ENCODE measurements at regions not wholly inside any gene's neighbourhood (a gene's known extent, or its start where the extent isn't known, plus 50 kb on each side); places are given as distances from the start of the nearest gene placed in this dataset.

DNA sequence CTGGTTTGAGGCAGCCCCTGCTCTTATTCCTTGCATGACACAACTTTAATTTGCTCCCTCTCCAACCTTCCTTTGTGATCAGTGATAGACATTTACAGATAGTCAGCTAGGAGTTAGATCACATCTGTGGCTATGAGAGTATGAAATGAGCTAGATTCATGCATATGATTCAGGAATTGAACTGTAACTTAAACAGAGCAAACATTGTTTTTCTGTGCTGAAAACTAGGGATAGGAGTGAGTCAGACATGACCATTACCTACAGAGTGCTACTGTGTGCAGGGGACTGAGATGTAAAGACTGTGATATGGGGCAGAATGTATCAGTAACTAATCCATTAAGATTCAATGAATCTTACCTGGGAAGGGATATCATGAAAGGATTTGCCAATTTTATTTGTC lies 279.4 kb upstream of the SPTLC3 start:
- TF ChIP-seq, protein P1, sequence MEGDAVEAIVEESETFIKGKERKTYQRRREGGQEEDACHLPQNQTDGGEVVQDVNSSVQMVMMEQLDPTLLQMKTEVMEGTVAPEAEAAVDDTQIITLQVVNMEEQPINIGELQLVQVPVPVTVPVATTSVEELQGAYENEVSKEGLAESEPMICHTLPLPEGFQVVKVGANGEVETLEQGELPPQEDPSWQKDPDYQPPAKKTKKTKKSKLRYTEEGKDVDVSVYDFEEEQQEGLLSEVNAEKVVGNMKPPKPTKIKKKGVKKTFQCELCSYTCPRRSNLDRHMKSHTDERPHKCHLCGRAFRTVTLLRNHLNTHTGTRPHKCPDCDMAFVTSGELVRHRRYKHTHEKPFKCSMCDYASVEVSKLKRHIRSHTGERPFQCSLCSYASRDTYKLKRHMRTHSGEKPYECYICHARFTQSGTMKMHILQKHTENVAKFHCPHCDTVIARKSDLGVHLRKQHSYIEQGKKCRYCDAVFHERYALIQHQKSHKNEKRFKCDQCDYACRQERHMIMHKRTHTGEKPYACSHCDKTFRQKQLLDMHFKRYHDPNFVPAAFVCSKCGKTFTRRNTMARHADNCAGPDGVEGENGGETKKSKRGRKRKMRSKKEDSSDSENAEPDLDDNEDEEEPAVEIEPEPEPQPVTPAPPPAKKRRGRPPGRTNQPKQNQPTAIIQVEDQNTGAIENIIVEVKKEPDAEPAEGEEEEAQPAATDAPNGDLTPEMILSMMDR (IDR thresholded peaks at IDR 0.05 in 2 of 3, conservative IDR thresholded peaks at IDR 0.05 in 1 of 3; ENCODE audit: insufficient read depth in 2 of 3, low read depth in 1 of 3, low read length in 3 of 3), result no peak
- no peak for TF ChIP-seq ZNF696 (CRISPR knock-in tag; conservative IDR thresholded peaks at IDR 0.05)
- no peak for TF ChIP-seq DACH1 (IDR thresholded peaks at IDR 0.05; ENCODE audit: partially characterized antibody)
- TF ChIP-seq ZNF3 (CRISPR knock-in tag; IDR thresholded peaks at IDR 0.05), result no peak
- no peak for TF ChIP-seq HDAC2 (IDR thresholded peaks at IDR 0.05)
